Upper lobe of right lung (tissue), 1 donor: ENCODE measurements at regions not wholly inside any gene's neighbourhood (a gene's known extent, or its start where the extent isn't known, plus 50 kb on each side); places are given as distances from the start of the nearest gene placed in this dataset.

Experiments
- ATAC-seq: fragments of 200-7000 bp; cut with Tn5 transposase; one replicate; pipeline ENCODE4 v1.9.1; 2020; ENCODE audit warnings: mild to moderate bottlenecking, moderate library complexity
- DNase-seq: peaks from one replicate; pipeline ENCODE4 v3.0.0-alpha.2; 2020
- H3K27ac ChIP-seq: fragments of 200-600 bp; one replicate; pipeline ENCODE4 v1.8.0; 2022
- H3K27me3 ChIP-seq: fragments of 200-600 bp; one replicate; pipeline ENCODE4 v1.8.0; 2022; ENCODE audit warnings: mild to moderate bottlenecking
- H3K36me3 ChIP-seq: fragments of 200-600 bp; one replicate; pipeline ENCODE4 v1.8.0; 2022
- H3K4me1 ChIP-seq: fragments of 200-600 bp; one replicate; pipeline ENCODE4 v1.8.0; 2022
- H3K4me3 ChIP-seq: fragments of 200-600 bp; one replicate; pipeline ENCODE4 v1.8.0; 2022; ENCODE audit warnings: mild to moderate bottlenecking
- H3K9me3 ChIP-seq: fragments of 200-600 bp; one replicate; pipeline ENCODE4 v1.8.0; 2022
- CTCF ChIP-seq: fragments of 200-600 bp; IDR thresholded peaks from one replicate; pipeline ENCODE4 v1.8.0; 2022; ENCODE audit warnings: antibody characterized with exemption
- intact Hi-C: fragments of 100-400 bp; cut with DNase I; formaldehyde crosslinking; loops from one replicate; pipeline ENCODE4 v1.11.0; 2022
- donor health status: DM: no; HTN: yes; CAD: no; lungs with severe emphysema.

- Histone ChIP-seq H3K4me1 (no peaks in the 10 kb centered on the region), H3K27me3 (peaks cover 4% of the 10 kb centered on the region), H3K27ac (no peak overlapping the region), H3K36me3 (no peaks in the 10 kb centered on the region), H3K9me3 (no peaks in the 10 kb centered on the region), H3K4me3 (no peak overlapping the region)
- no peak for DNase-seq
- ATAC-seq, result peak; percentile 46
- intact Hi-C loops, result no loop called here
- TF ChIP-seq CTCF, result no peak
Measured at GRCh38 chr10:123463181-123463580, 203.0 kb upstream of the GPR26 start.

GRCh38 chr10:123463698-123464097, 202.5 kb upstream of the GPR26 start:
- intact Hi-C loops, result no loop called here
- H3K4me3 ChIP-seq, result no peak overlapping the region
- DNase-seq, result no peak
- no peak for TF ChIP-seq CTCF
- no peaks in the 10 kb centered on the region for H3K36me3 ChIP-seq
- no peaks in the 10 kb centered on the region for H3K4me1 ChIP-seq
- no peak for ATAC-seq
- no peaks in the 10 kb centered on the region for H3K27me3 ChIP-seq
- no peak overlapping the region for H3K27ac ChIP-seq
- no peaks in the 10 kb centered on the region for H3K9me3 ChIP-seq

GRCh38 chr10:123464430-123465323, 201.5 kb upstream of the GPR26 start:
- DNase-seq (no peak), ATAC-seq (peak; percentile 81)
- Histone ChIP-seq H3K27ac (no peak overlapping the region), H3K4me3 (no peak overlapping the region), H3K36me3 (no peaks in the 10 kb centered on the region), H3K27me3 (no peaks in the 10 kb centered on the region), H3K9me3 (no peaks in the 10 kb centered on the region), H3K4me1 (no peaks in the 10 kb centered on the region)
- TF ChIP-seq CTCF, result no peak
- intact Hi-C loops, result no loop called here

- ATAC-seq (no peak), DNase-seq (no peak)
- Histone ChIP-seq H3K27me3 (no peaks in the 10 kb centered on the region), H3K27ac (no peak overlapping the region), H3K4me3 (no peak overlapping the region), H3K36me3 (no peaks in the 10 kb centered on the region), H3K9me3 (no peaks in the 10 kb centered on the region), H3K4me1 (no peaks in the 10 kb centered on the region)
- intact Hi-C loops, result no loop called here
- TF ChIP-seq CTCF, result no peak
Measured at GRCh38 chr10:123470336-123470921, 195.7 kb upstream of the GPR26 start.

- H3K4me3 ChIP-seq, result no peak overlapping the region
- H3K9me3 ChIP-seq, result no peaks in the 10 kb centered on the region
- intact Hi-C loops, result no loop called here
- DNase-seq (no peak), ATAC-seq (no peak)
- H3K4me1 ChIP-seq, result no peaks in the 10 kb centered on the region
- H3K27me3 ChIP-seq, result no peaks in the 10 kb centered on the region
- H3K27ac ChIP-seq, result no peak overlapping the region
- TF ChIP-seq CTCF, result no peak
- H3K36me3 ChIP-seq, result no peaks in the 10 kb centered on the region
Measured at GRCh38 chr10:123471811-123472210, 194.3 kb upstream of the GPR26 start.
